HEK293 (cell line): ENCODE measurements at regions not wholly inside any gene's neighbourhood (a gene's known extent, or its start where the extent isn't known, plus 50 kb on each side); places are given as distances from the start of the nearest gene placed in this dataset.
A peak's percentile ranks its signal among the peaks of the same experiment; 100 is the strongest.

ENCODE experiments used
- CTCF ChIA-PET: fragments of 350-600 bp; formaldehyde crosslinking; extraction: SDS; loops from one replicate; lab custom pipeline; 2021; ENCODE audit warnings: antibody characterized with exemption; lab: Yijun Ruan, JAX
- POLR2A ChIA-PET: fragments of 300-600 bp; formaldehyde crosslinking; extraction: SDS; loops from one replicate; lab custom pipeline; 2020; ENCODE audit warnings: antibody characterized with exemption, inconsistent platforms; lab: Yijun Ruan, JAX
- H3K27ac ChIP-seq: fragments of 200-500 bp; sonication (Bioruptor generic); 2 replicates; pipeline ENCODE4 v1.5.1; 2014; ENCODE audit warnings: low read depth, low read length, control low read depth, inconsistent platforms; ENCODE audit errors: extremely low read depth
- H3K36me3 ChIP-seq, 2 experiments: fragments of 200-500 bp in 1 of 2; sonication (Bioruptor generic) in 1 of 2; 1 replicate in 1 of 2; 2 replicates in 1 of 2; pipeline ENCODE4 v1.5.1; 2014 to 2017; ENCODE audit warnings: inconsistent platforms in 2 of 2, low read length in 2 of 2; ENCODE audit not compliant: control insufficient read depth in 2 of 2, insufficient read depth in 1 of 2
- H3K4me1 ChIP-seq: fragments of 200-500 bp; sonication (Bioruptor generic); 2 replicates; pipeline ENCODE4 v1.5.1; 2014; ENCODE audit warnings: mild to moderate bottlenecking, low read length, inconsistent platforms; ENCODE audit not compliant: control insufficient read depth, insufficient read depth
- H3K4me3 ChIP-seq: 2 replicates; pipeline ENCODE4 v1.5.1; 2011; ENCODE audit warnings: low read depth, mild to moderate bottlenecking, control low read depth, low read length, moderate library complexity
- H3K9me3 ChIP-seq: fragments of 200-500 bp; sonication (Bioruptor generic); 2 replicates; pipeline ENCODE4 v1.5.1; 2014; ENCODE audit warnings: low read depth, low read length, inconsistent platforms; ENCODE audit not compliant: control insufficient read depth, insufficient read depth
- KLF10 ChIP-seq: fragments of 450-650 bp; IDR thresholded peaks from 2 replicates; pipeline ENCODE4 v1.5.1; 2018; ENCODE audit warnings: missing biosample characterization, mild to moderate bottlenecking, missing genetic modification characterization
- OVOL3 ChIP-seq: fragments of 450-650 bp; formaldehyde crosslinking; IDR thresholded peaks from 2 replicates; pipeline ENCODE4 v1.5.1; 2016; ENCODE audit warnings: missing biosample characterization, missing genetic modification characterization
- PRDM1 ChIP-seq: fragments of 450-650 bp; formaldehyde crosslinking; IDR thresholded peaks from 2 replicates; pipeline ENCODE4; 2016; ENCODE audit warnings: missing biosample characterization, missing genetic modification characterization
- RBAK ChIP-seq: fragments of 450-650 bp; formaldehyde crosslinking; IDR thresholded peaks from 2 replicates; pipeline ENCODE4 v1.5.1; 2016; ENCODE audit warnings: missing biosample characterization, missing genetic modification characterization
- ZBTB48 ChIP-seq: fragments of 450-650 bp; formaldehyde crosslinking; IDR thresholded peaks from 2 replicates; pipeline ENCODE4 v1.5.1; 2016; ENCODE audit warnings: missing biosample characterization, missing genetic modification characterization
- ZFHX2 ChIP-seq: fragments of 450-650 bp; formaldehyde crosslinking; conservative IDR thresholded peaks from 2 replicates; pipeline ENCODE4 v1.5.1; 2016; ENCODE audit warnings: missing biosample characterization, missing genetic modification characterization
- ZFP3 ChIP-seq: fragments of 450-650 bp; formaldehyde crosslinking; IDR thresholded peaks from 2 replicates; pipeline ENCODE4 v1.5.1; 2016; ENCODE audit warnings: low read depth, missing biosample characterization, missing genetic modification characterization
- ZIC2 ChIP-seq: fragments of 450-650 bp; formaldehyde crosslinking; IDR thresholded peaks from 2 replicates; pipeline ENCODE4 v1.5.1; 2016; ENCODE audit warnings: missing biosample characterization, missing genetic modification characterization
- ZNF114 ChIP-seq: fragments of 450-650 bp; formaldehyde crosslinking; IDR thresholded peaks from 2 replicates; pipeline ENCODE4 v1.5.0; 2017; ENCODE audit warnings: missing biosample characterization, missing genetic modification characterization
- ZNF16 ChIP-seq: fragments of 450-650 bp; formaldehyde crosslinking; IDR thresholded peaks from 2 replicates; pipeline ENCODE4 v1.5.1; 2016; ENCODE audit warnings: low read depth, missing biosample characterization, missing genetic modification characterization
- ZNF223 ChIP-seq: fragments of 450-650 bp; formaldehyde crosslinking; IDR thresholded peaks from 2 replicates; pipeline ENCODE4 v1.5.1; 2016; ENCODE audit warnings: missing biosample characterization, missing genetic modification characterization
- ZNF37A ChIP-seq: fragments of 450-650 bp; IDR thresholded peaks from 2 replicates; pipeline ENCODE4 v1.5.1; 2018; ENCODE audit warnings: missing biosample characterization, missing genetic modification characterization
- ZNF423 ChIP-seq: fragments of 450-650 bp; formaldehyde crosslinking; IDR thresholded peaks from 2 replicates; pipeline ENCODE4 v1.5.1; 2016; ENCODE audit warnings: missing biosample characterization, missing genetic modification characterization
- ZNF426 ChIP-seq: fragments of 450-650 bp; formaldehyde crosslinking; IDR thresholded peaks from 2 replicates; pipeline ENCODE4 v1.5.1; 2017; ENCODE audit warnings: missing biosample characterization, missing genetic modification characterization, mild to moderate bottlenecking, inconsistent platforms, moderate library complexity
- ZNF473 ChIP-seq: fragments of 450-650 bp; formaldehyde crosslinking; IDR thresholded peaks from 2 replicates; pipeline ENCODE4 v1.5.1; 2017; ENCODE audit warnings: missing biosample characterization, missing genetic modification characterization
- ZNF48 ChIP-seq: fragments of 450-650 bp; formaldehyde crosslinking; IDR thresholded peaks from 2 replicates; pipeline ENCODE4 v1.5.1; 2016; ENCODE audit warnings: missing biosample characterization, missing genetic modification characterization
- ZNF501 ChIP-seq: fragments of 450-650 bp; formaldehyde crosslinking; IDR thresholded peaks from 2 replicates; pipeline ENCODE4 v1.5.1; 2016; ENCODE audit warnings: missing biosample characterization, missing genetic modification characterization
- ZNF580 ChIP-seq: fragments of 450-650 bp; formaldehyde crosslinking; IDR thresholded peaks from 2 replicates; pipeline ENCODE4 v1.5.1; 2016; ENCODE audit warnings: missing biosample characterization, missing genetic modification characterization
- ZNF610 ChIP-seq: fragments of 450-650 bp; formaldehyde crosslinking; IDR thresholded peaks from 2 replicates; pipeline ENCODE4 v1.5.1; 2016; ENCODE audit warnings: missing biosample characterization, missing genetic modification characterization, borderline replicate concordance
- ZSCAN16 ChIP-seq: fragments of 450-650 bp; formaldehyde crosslinking; IDR thresholded peaks from 2 replicates; pipeline ENCODE4 v1.5.1; 2016; ENCODE audit warnings: missing biosample characterization, missing genetic modification characterization
- TF ChIP-seq, protein P1 (sequence below): fragments of 450-650 bp; formaldehyde crosslinking; IDR thresholded peaks from 2 replicates; pipeline ENCODE4 v1.5.1; 2016; ENCODE audit warnings: missing biosample characterization, missing genetic modification characterization, borderline replicate concordance

DNA sequence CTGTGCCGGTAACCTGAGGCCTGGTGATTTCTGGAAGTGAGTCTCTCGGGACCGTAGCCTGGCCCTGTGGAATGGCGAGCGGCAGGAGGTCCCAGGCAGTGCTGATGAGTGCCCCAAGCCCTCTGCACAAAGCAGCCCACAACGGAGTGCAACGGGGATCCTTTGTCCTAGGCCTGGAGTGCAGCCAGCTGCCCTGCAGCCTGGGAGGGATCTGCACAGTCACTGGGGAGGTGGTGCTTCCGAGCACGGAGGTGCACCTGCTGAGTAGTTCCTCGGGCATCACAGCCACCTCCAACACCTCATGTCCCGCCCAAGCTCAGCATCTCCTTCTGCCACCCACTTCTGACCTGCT lies 162.8 kb upstream of the ZMIZ1 start (continued):
- no peak for TF ChIP-seq ZFP3
- TF ChIP-seq ZNF16 (tag by site-specific recombination): no peak
- TF ChIP-seq ZNF37A (tag by site-specific recombination): no peak
- no peak for TF ChIP-seq KLF10
- peak; percentile 91 for TF ChIP-seq ZIC2

- Histone ChIP-seq H3K4me3 (no peak overlapping the region), H3K36me3 (no peaks in the 10 kb centered on the region), H3K27ac (no peak overlapping the region), H3K9me3 (no peaks in the 10 kb centered on the region), H3K4me1 (no peaks in the 10 kb centered on the region)
- ChIA-PET CTCF (interaction anchor here (0.7 kb wide), 1 partner anchor 12 kb away, joined by 3 read pairs; no protein-coding TSS in a partner anchor), POLR2A (no interaction called here)
- TF ChIP-seq ZBTB48 (no peak), ZNF501 (tag by site-specific recombination) (no peak), ZNF580 (tag by site-specific recombination) (0 out of 2 replicates have a peak, but pooled peaks have one; percentile 25)
Observed at GRCh38 chr10:78906734-78907390, 161.9 kb upstream of the ZMIZ1 start.

GRCh38 chr10:78907551-78908211 lies 161.1 kb upstream of the ZMIZ1 start:
- ChIA-PET CTCF (interaction anchor here (0.6 to 0.7 kb wide), 3 partner anchors 13 to 290 kb away, joined by 3 to 5 read pairs (median 3); no protein-coding TSS in a partner anchor), POLR2A (no interaction called here)
- Histone ChIP-seq H3K9me3 (no peaks in the 10 kb centered on the region), H3K36me3 (no peaks in the 10 kb centered on the region), H3K4me3 (no peak overlapping the region), H3K4me1 (no peaks in the 10 kb centered on the region), H3K27ac (no peak overlapping the region)
- TF ChIP-seq, protein P1, sequence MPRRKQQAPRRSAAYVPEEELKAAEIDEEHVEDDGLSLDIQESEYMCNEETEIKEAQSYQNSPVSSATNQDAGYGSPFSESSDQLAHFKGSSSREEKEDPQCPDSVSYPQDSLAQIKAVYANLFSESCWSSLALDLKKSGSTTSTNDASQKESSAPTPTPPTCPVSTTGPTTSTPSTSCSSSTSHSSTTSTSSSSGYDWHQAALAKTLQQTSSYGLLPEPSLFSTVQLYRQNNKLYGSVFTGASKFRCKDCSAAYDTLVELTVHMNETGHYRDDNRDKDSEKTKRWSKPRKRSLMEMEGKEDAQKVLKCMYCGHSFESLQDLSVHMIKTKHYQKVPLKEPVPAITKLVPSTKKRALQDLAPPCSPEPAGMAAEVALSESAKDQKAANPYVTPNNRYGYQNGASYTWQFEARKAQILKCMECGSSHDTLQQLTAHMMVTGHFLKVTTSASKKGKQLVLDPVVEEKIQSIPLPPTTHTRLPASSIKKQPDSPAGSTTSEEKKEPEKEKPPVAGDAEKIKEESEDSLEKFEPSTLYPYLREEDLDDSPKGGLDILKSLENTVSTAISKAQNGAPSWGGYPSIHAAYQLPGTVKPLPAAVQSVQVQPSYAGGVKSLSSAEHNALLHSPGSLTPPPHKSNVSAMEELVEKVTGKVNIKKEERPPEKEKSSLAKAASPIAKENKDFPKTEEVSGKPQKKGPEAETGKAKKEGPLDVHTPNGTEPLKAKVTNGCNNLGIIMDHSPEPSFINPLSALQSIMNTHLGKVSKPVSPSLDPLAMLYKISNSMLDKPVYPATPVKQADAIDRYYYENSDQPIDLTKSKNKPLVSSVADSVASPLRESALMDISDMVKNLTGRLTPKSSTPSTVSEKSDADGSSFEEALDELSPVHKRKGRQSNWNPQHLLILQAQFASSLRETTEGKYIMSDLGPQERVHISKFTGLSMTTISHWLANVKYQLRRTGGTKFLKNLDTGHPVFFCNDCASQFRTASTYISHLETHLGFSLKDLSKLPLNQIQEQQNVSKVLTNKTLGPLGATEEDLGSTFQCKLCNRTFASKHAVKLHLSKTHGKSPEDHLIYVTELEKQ (tag by site-specific recombination): no peak
- TF ChIP-seq ZIC2: peak; percentile 37

- H3K9me3 ChIP-seq: no peaks in the 10 kb centered on the region
- TF ChIP-seq ZNF473 (tag by site-specific recombination): no peak
- TF ChIP-seq, all 188 proteins: peak for 0
- no peak overlapping the region for H3K4me3 ChIP-seq
- CTCF ChIA-PET: interaction anchor here (0.6 to 1.2 kb wide), 3 partner anchors 56 to 633 kb away, joined by 3 to 5 read pairs (median 3); no protein-coding TSS in a partner anchor
- no peak overlapping the region for H3K27ac ChIP-seq
- POLR2A ChIA-PET: no interaction called here
- H3K4me1 ChIP-seq: no peaks in the 10 kb centered on the region
- no peaks in the 10 kb centered on the region for H3K36me3 ChIP-seq
Observed at GRCh38 chr10:78909221-78909620, 159.5 kb upstream of the ZMIZ1 start.

GRCh38 chr10:78910021-78910420 lies 158.7 kb upstream of the ZMIZ1 start:
- H3K4me1 ChIP-seq: no peaks in the 10 kb centered on the region
- H3K27ac ChIP-seq: no peak overlapping the region
- H3K36me3 ChIP-seq: no peaks in the 10 kb centered on the region
- ChIA-PET POLR2A (no interaction called here), CTCF (interaction anchor here (1.2 kb wide), 1 partner anchor 57 kb away, joined by 3 read pairs; no protein-coding TSS in a partner anchor)
- H3K9me3 ChIP-seq: no peaks in the 10 kb centered on the region
- H3K4me3 ChIP-seq: no peak overlapping the region
- TF ChIP-seq ZNF426 (no peak), ZNF501 (tag by site-specific recombination) (no peak), ZNF610 (tag by site-specific recombination) (no peak), KLF10 (no peak), PRDM1 (tag by site-specific recombination) (no peak), ZNF223 (tag by site-specific recombination) (no peak), OVOL3 (no peak), RBAK (tag by site-specific recombination) (no peak), ZNF114 (tag by site-specific recombination) (no peak), ZSCAN16 (no peak), ZNF423 (tag by site-specific recombination) (no peak), ZNF48 (no peak), ZFHX2 (tag by site-specific recombination) (no peak)
